HCT116 (cell line): ENCODE measurements at regions not wholly inside any gene's neighbourhood (a gene's known extent, or its start where the extent isn't known, plus 50 kb on each side); places are given as distances from the start of the nearest gene placed in this dataset.

ENCODE experiments used
- ATAC-seq: fragments of 200-7000 bp; cut with Tn5 transposase; 2 replicates; pipeline ENCODE4 v1.9.1; 2020; ENCODE audit warnings: mild to moderate bottlenecking, moderate library complexity
- BruUV-seq: library from RNA; stranded (reverse); fragments of 400-500 nt; replicated peaks from 2 replicates; lab custom pipeline; 2021; lab: Mats Ljungman, UMichigan
- CTCF ChIA-PET: fragments of 300-600 bp; sonication (Branson Sonifier 250); formaldehyde crosslinking; loops from one replicate; lab custom pipeline; 2021; ENCODE audit warnings: antibody characterized with exemption; lab: Charles Lee
- POLR2A ChIA-PET: fragments of 300-600, 350-600 bp; sonication (Branson Sonifier 250); formaldehyde crosslinking; loops from one replicate; lab custom pipeline; 2021; ENCODE audit warnings: antibody characterized with exemption; lab: Charles Lee
- RAD21 ChIA-PET, 2 experiments: fragments of 300-600 bp; sonication (Branson Sonifier 250); formaldehyde crosslinking; loops; one replicate each; lab custom pipeline; 2023; ENCODE audit warnings: low total read pairs in 2 of 2; ENCODE audit not compliant: uncharacterized antibody in 2 of 2, unreplicated experiment in 2 of 2, low non-redundant PET in 1 of 2; lab: Charles Lee
- DNase-seq: peaks from one replicate; pipeline ENCODE4 v3.0.0-alpha.2; 2010; ENCODE audit warnings: low read depth, low spot score
- H2AFZ ChIP-seq: fragments of 200-600 bp; shearing (Covaris generic), sonication (generic); 2 replicates; pipeline ENCODE4 v1.6.1; 2017; ENCODE audit warnings: low read depth, mixed run types, mixed read lengths, antibody characterized with exemption, low read length; ENCODE audit not compliant: poor library complexity, severe bottlenecking
- H3K27ac ChIP-seq: 2 replicates; pipeline ENCODE4 v1.5.1; 2012; ENCODE audit warnings: low read depth, low read length
- H3K27me3 ChIP-seq: fragments of 200-600 bp; sonication (generic); 2 replicates; pipeline ENCODE4 v1.6.1; 2016; ENCODE audit warnings: mixed run types, low read length, mixed read lengths; ENCODE audit not compliant: insufficient read depth
- H3K36me3 ChIP-seq, 2 experiments: fragments of 200-500 bp in 1 of 2; fragments of 200-600 bp in 1 of 2; sonication (Bioruptor generic) in 1 of 2; sonication (generic) in 1 of 2; 2 replicates each; pipeline versions ENCODE4 v1.5.1 to v1.6.1; 2014 to 2016; ENCODE audit warnings: low read length in 2 of 2, inconsistent platforms in 1 of 2, mixed read lengths in 1 of 2, mixed run types in 1 of 2; ENCODE audit not compliant: insufficient read depth in 2 of 2, control insufficient read depth in 1 of 2
- H3K4me1 ChIP-seq, 2 experiments: fragments of 200-600 bp in 1 of 2; sonication (generic) in 1 of 2; 2 replicates each; pipeline versions ENCODE4 v1.5.1 to v1.6.1; 2012 to 2017; ENCODE audit warnings: low read length in 2 of 2, inconsistent platforms in 1 of 2, mild to moderate bottlenecking in 1 of 2, mixed read lengths in 1 of 2, mixed run types in 1 of 2, moderate library complexity in 1 of 2; ENCODE audit not compliant: insufficient read depth in 2 of 2, control insufficient read depth in 1 of 2
- H3K4me2 ChIP-seq: fragments of 200-600 bp; sonication (generic); 2 replicates; pipeline ENCODE4 v1.6.1; 2017; ENCODE audit warnings: mixed run types, low read length, mixed read lengths
- H3K4me3 ChIP-seq, 2 experiments: fragments of 200-600 bp in 1 of 2; sonication (generic) in 1 of 2; replicated peaks in 1 of 2; 2 replicates each; pipeline ENCODE4 v1.5.1; 2011 to 2016; ENCODE audit warnings: low read length in 2 of 2, control low read depth in 1 of 2, low read depth in 1 of 2, mild to moderate bottlenecking in 1 of 2, mixed read lengths in 1 of 2, mixed run types in 1 of 2
- H3K79me2 ChIP-seq: fragments of 200-600 bp; sonication (generic); 2 replicates; pipeline ENCODE4 v1.6.1; 2017; ENCODE audit warnings: mild to moderate bottlenecking, mixed run types, low read length, moderate library complexity, mixed read lengths; ENCODE audit not compliant: insufficient read depth
- H3K9ac ChIP-seq: fragments of 200-600 bp; sonication (generic); 2 replicates; pipeline ENCODE4 v1.6.1; 2016; ENCODE audit warnings: low read length, mixed read lengths
- H3K9me2 ChIP-seq: fragments of 200-600 bp; sonication (generic), shearing (Covaris generic); 2 replicates; pipeline ENCODE4 v1.6.1; 2017; ENCODE audit warnings: mixed run types, mild to moderate bottlenecking, moderate library complexity; ENCODE audit not compliant: insufficient read depth
- H3K9me3 ChIP-seq, 2 experiments: fragments of 200-500 bp in 1 of 2; fragments of 200-600 bp in 1 of 2; sonication (Bioruptor generic) in 1 of 2; sonication (generic) in 1 of 2; 2 replicates each; pipeline ENCODE4 v1.6.1; 2014 to 2017; ENCODE audit warnings: low read length in 2 of 2, mixed read lengths in 2 of 2, inconsistent platforms in 1 of 2, low read depth in 1 of 2, mild to moderate bottlenecking in 1 of 2, mixed run types in 1 of 2, moderate library complexity in 1 of 2; ENCODE audit not compliant: control insufficient read depth in 1 of 2, insufficient read depth in 1 of 2
- H4K20me1 ChIP-seq: fragments of 200-600 bp; sonication (generic), shearing (Covaris generic); 2 replicates; pipeline ENCODE4 v1.6.1; 2017; ENCODE audit warnings: mixed run types, mild to moderate bottlenecking, moderate library complexity; ENCODE audit not compliant: insufficient read depth
- EGR1 ChIP-seq: IDR thresholded peaks from 2 replicates; pipeline ENCODE4 v1.6.1; 2012; ENCODE audit warnings: low read depth
- ELF1 ChIP-seq: IDR thresholded peaks from 2 replicates; pipeline ENCODE4 v1.6.1; 2012; ENCODE audit warnings: low read depth, borderline replicate concordance
- EZH2phosphoT487 ChIP-seq: fragments of 200-600 bp; IDR thresholded peaks from 2 replicates; pipeline ENCODE4 v1.6.1; 2018; ENCODE audit warnings: antibody characterized with exemption, borderline replicate concordance
- JUND ChIP-seq: IDR thresholded peaks from 2 replicates; pipeline ENCODE4 v1.6.1; 2012
- POLR2A ChIP-seq: IDR thresholded peaks from 2 replicates; pipeline ENCODE4 v1.7.0; 2011; ENCODE audit warnings: borderline replicate concordance; ENCODE audit not compliant: insufficient read depth, insufficient read length; ENCODE audit errors: extremely low read depth
- POLR2AphosphoS5 ChIP-seq: IDR thresholded peaks from 2 replicates; pipeline ENCODE4 v1.6.1; 2011; ENCODE audit warnings: mild to moderate bottlenecking, low read depth, low read length, moderate library complexity
- RAD21 ChIP-seq: IDR thresholded peaks from 2 replicates; pipeline ENCODE4 v1.6.1; 2012; ENCODE audit warnings: low read depth, mild to moderate bottlenecking
- SIN3A ChIP-seq: IDR thresholded peaks from 2 replicates; pipeline ENCODE4 v1.6.1; 2012; ENCODE audit warnings: low read depth
- SP1 ChIP-seq: IDR thresholded peaks from 2 replicates; pipeline ENCODE4 v1.6.1; 2012; ENCODE audit warnings: low read depth
- intact Hi-C: fragments of 100-400 bp; cut with micrococcal nuclease; formaldehyde crosslinking; loops from 2 replicates; pipeline ENCODE4 v1.10.0; 2022
- TF ChIP-seq, protein P1 (sequence below), 3 experiments: fragments of 200-600 bp in 1 of 3; sonication (generic) in 1 of 3; IDR thresholded peaks in 2 of 3; conservative IDR thresholded peaks in 1 of 3; 2 replicates each; pipeline ENCODE4 v1.5.1; 2012 to 2017; ENCODE audit warnings: low read depth in 2 of 3, low read length in 2 of 3, antibody characterized with exemption in 1 of 3, borderline replicate concordance in 1 of 3, control low read depth in 1 of 3, mild to moderate bottlenecking in 1 of 3, mixed read lengths in 1 of 3, mixed run types in 1 of 3, moderate library complexity in 1 of 3; ENCODE audit not compliant: insufficient read depth in 1 of 3
- TF ChIP-seq, protein P2 (sequence below): IDR thresholded peaks from 2 replicates; pipeline ENCODE4 v1.6.1; 2012
- TF ChIP-seq, protein P3 (sequence below): IDR thresholded peaks from 2 replicates; pipeline ENCODE4 v1.6.1; 2011; ENCODE audit warnings: mild to moderate bottlenecking, low read length, moderate library complexity; ENCODE audit not compliant: insufficient replicate concordance; ENCODE audit errors: extremely low read depth

DNA sequence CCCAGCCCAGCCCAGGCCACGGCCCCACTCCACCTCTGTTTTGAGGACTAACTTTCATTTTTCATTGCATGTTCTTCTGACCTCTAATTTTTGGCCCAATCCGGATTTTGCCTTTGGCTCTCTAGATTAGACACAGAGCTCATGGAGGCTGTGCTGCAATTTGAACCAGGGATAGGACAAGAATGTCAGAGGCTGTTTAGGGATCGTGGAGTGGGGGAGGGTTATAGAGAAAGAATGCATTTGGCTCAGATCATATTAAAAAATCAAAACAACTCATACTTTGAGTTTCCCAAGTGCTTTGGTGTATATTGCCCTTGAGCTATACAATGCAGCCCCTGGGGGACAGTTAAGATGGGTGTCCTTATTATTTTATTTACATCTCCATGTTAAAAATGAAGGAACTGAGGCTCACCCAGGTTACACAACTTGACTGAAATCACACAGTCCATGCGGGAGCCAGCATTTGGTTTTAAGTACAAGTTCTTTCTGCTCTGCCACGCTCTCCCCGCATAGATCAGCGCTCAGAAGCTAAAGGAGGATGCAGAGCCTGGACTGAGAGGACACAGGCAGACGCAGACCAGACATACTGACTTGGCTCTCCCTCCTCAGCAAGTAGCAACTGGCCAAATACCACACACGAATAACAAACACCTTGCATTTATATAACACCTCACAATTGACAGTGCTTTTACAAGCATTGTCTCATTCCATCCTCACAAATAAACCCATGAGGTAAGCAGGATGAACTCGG is 126.4 kb upstream of the RAI14 start:
- Histone ChIP-seq H3K79me2 (no peaks in the 10 kb centered on the region), H3K9me2 (no peaks in the 10 kb centered on the region), H4K20me1 (no peaks in the 10 kb centered on the region), H3K9me3 (no peaks in the 10 kb centered on the region), H2AFZ (no peak overlapping the region), H3K9ac (no peak overlapping the region), H3K4me3 (no peak overlapping the region), H3K27ac (no peak overlapping the region), H3K27me3 (no peaks in the 10 kb centered on the region), H3K4me1 (no peaks in the 10 kb centered on the region), H3K4me2 (no peak overlapping the region), H3K36me3 (no peaks in the 10 kb centered on the region)
- ChIA-PET CTCF (no interaction called here), POLR2A (no interaction called here), RAD21 (no interaction called here)
- intact Hi-C loops = no loop called here
- TF ChIP-seq POLR2A (no peak), JUND (no peak), EZH2phosphoT487 (no peak), RAD21 (no peak), ELF1 (no peak), POLR2AphosphoS5 (no peak), EGR1 (no peak), SIN3A (no peak), SP1 (no peak)
- TF ChIP-seq, protein P1, sequence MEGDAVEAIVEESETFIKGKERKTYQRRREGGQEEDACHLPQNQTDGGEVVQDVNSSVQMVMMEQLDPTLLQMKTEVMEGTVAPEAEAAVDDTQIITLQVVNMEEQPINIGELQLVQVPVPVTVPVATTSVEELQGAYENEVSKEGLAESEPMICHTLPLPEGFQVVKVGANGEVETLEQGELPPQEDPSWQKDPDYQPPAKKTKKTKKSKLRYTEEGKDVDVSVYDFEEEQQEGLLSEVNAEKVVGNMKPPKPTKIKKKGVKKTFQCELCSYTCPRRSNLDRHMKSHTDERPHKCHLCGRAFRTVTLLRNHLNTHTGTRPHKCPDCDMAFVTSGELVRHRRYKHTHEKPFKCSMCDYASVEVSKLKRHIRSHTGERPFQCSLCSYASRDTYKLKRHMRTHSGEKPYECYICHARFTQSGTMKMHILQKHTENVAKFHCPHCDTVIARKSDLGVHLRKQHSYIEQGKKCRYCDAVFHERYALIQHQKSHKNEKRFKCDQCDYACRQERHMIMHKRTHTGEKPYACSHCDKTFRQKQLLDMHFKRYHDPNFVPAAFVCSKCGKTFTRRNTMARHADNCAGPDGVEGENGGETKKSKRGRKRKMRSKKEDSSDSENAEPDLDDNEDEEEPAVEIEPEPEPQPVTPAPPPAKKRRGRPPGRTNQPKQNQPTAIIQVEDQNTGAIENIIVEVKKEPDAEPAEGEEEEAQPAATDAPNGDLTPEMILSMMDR (IDR thresholded peaks at IDR 0.05 in 2 of 3, conservative IDR thresholded peaks at IDR 0.05 in 1 of 3; ENCODE audit: borderline replicate concordance in 1 of 3, insufficient read depth in 1 of 3, low read depth in 2 of 3, low read length in 2 of 3) = no peak
- TF ChIP-seq, protein P2, sequence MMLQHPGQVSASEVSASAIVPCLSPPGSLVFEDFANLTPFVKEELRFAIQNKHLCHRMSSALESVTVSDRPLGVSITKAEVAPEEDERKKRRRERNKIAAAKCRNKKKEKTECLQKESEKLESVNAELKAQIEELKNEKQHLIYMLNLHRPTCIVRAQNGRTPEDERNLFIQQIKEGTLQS = no peak
- TF ChIP-seq, protein P3, sequence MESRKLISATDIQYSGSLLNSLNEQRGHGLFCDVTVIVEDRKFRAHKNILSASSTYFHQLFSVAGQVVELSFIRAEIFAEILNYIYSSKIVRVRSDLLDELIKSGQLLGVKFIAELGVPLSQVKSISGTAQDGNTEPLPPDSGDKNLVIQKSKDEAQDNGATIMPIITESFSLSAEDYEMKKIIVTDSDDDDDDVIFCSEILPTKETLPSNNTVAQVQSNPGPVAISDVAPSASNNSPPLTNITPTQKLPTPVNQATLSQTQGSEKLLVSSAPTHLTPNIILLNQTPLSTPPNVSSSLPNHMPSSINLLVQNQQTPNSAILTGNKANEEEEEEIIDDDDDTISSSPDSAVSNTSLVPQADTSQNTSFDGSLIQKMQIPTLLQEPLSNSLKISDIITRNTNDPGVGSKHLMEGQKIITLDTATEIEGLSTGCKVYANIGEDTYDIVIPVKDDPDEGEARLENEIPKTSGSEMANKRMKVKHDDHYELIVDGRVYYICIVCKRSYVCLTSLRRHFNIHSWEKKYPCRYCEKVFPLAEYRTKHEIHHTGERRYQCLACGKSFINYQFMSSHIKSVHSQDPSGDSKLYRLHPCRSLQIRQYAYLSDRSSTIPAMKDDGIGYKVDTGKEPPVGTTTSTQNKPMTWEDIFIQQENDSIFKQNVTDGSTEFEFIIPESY = no peak
- no peak for ATAC-seq
- BruUV-seq = no TSS peak
- no peak for DNase-seq
